Activated CD8-positive, alpha-beta memory T cell treated with anti-CD3 and anti-CD28 coated beads for 48 hours (primary cell): ENCODE measurements at regions not wholly inside any gene's neighbourhood (a gene's known extent, or its start where the extent isn't known, plus 50 kb on each side); places are given as distances from the start of the nearest gene placed in this dataset.
"Not testable (repeated sequence)": the region's sequence is repeated elsewhere in the genome, so short reads cannot be mapped to it uniquely, and the experiment has no call there.

Experiments
- DNase-seq, 3 experiments: peaks; one replicate each; pipeline ENCODE4 v3.0.0-alpha.2; 2020; ENCODE audit warnings: low read depth in 2 of 3, low spot score in 2 of 3

GRCh38 chr3:139267300-139268246, 76.2 kb upstream of the MRPS22 start:
- DNase-seq = no peak

GRCh38 chr3:139269984-139270383, 73.8 kb upstream of the MRPS22 start:
- no peak for DNase-seq

- DNase-seq = not testable (repeated sequence)
Measured at GRCh38 chr3:139270652-139271051, 73.2 kb upstream of the MRPS22 start.

- DNase-seq = no peak
Measured at GRCh38 chr3:139280027-139280671, 63.7 kb upstream of the MRPS22 start.

- no peak for DNase-seq
Measured at GRCh38 chr3:139281096-139281495, 62.7 kb upstream of the MRPS22 start.

GRCh38 chr3:139281522-139282196, 62.2 kb upstream of the MRPS22 start:
- no peak for DNase-seq

GRCh38 chr3:139283301-139283700, 60.5 kb upstream of the MRPS22 start:
- no peak for DNase-seq

GRCh38 chr3:139284221-139284620, 59.6 kb upstream of the MRPS22 start:
- no peak for DNase-seq

GRCh38 chr3:139285691-139286090, 58.1 kb upstream of the MRPS22 start:
- no peak for DNase-seq

GRCh38 chr3:139286241-139286640, 57.6 kb upstream of the MRPS22 start:
- no peak for DNase-seq

GRCh38 chr3:139286825-139287224, 57.0 kb upstream of the MRPS22 start:
- DNase-seq = no peak

- DNase-seq = no peak
Measured at GRCh38 chr3:139287557-139287956, 56.3 kb upstream of the MRPS22 start.

GRCh38 chr3:139288266-139288821, 55.5 kb upstream of the MRPS22 start:
- DNase-seq = no peak

- DNase-seq = no peak
Measured at GRCh38 chr3:139289860-139290524, 53.8 kb upstream of the MRPS22 start.

GRCh38 chr3:139291276-139292051, 52.4 kb upstream of the MRPS22 start:
- no peak for DNase-seq

- DNase-seq = no peak
Measured at GRCh38 chr3:139292192-139292591, 51.6 kb upstream of the MRPS22 start.

- no peak for DNase-seq
Measured at GRCh38 chr3:139292711-139293664, 50.8 kb upstream of the MRPS22 start.

- no peak for DNase-seq
Measured at GRCh38 chr3:139293665-139294023, 50.2 kb upstream of the MRPS22 start.
